IMR-90 (cell line): ENCODE measurements at regions not wholly inside any gene's neighbourhood (a gene's known extent, or its start where the extent isn't known, plus 50 kb on each side); places are given as distances from the start of the nearest gene placed in this dataset.

Experiments used
- ATAC-seq: fragments of 200-7000 bp; cut with Tn5 transposase; 2 replicates; pipeline ENCODE4 v1.9.1; 2020; ENCODE audit warnings: low read depth, mild to moderate bottlenecking, moderate library complexity
- BruUV-seq: library from RNA; stranded (reverse); fragments of 400-500 nt; replicated peaks from 2 replicates; lab custom pipeline; 2021; lab: Mats Ljungman, UMichigan
- CTCF ChIA-PET: fragments of 300-600 bp; formaldehyde crosslinking; extraction: SDS; loops from one replicate; lab custom pipeline; 2021; ENCODE audit warnings: antibody characterized with exemption; lab: Yijun Ruan, JAX
- POLR2A ChIA-PET: fragments of 300-600 bp; sonication (Branson Sonifier 250); formaldehyde crosslinking; loops from one replicate; lab custom pipeline; 2022; ENCODE audit warnings: antibody characterized with exemption; ENCODE audit not compliant: unreplicated experiment; lab: Charles Lee
- DNase-seq: peaks from one replicate; pipeline ENCODE4 v3.0.0; 2013
- H2AFZ ChIP-seq: replicated peaks from 2 replicates; pipeline ENCODE3; 2013; ENCODE audit warnings: low read length, mild to moderate bottlenecking; ENCODE audit not compliant: poor library complexity
- H2AK5ac ChIP-seq: 2 replicates; pipeline ENCODE4 v1.6.1; 2013; ENCODE audit warnings: low read depth, low read length, inconsistent platforms
- H2AK9ac ChIP-seq: replicated peaks from 2 replicates; pipeline ENCODE3; 2013; ENCODE audit warnings: mild to moderate bottlenecking, low read depth, low read length, moderate library complexity; ENCODE audit not compliant: poor library complexity
- H2BK120ac ChIP-seq: 2 replicates; pipeline ENCODE4 v1.6.1; 2013; ENCODE audit warnings: low read depth, low read length, inconsistent platforms
- H2BK15ac ChIP-seq: 3 replicates; pipeline ENCODE4 v1.6.1; 2013; ENCODE audit warnings: low read depth, low read length, inconsistent platforms
- H2BK20ac ChIP-seq: 2 replicates; pipeline ENCODE4 v1.6.1; 2013; ENCODE audit warnings: low read depth, mild to moderate bottlenecking, inconsistent platforms, low read length, moderate library complexity
- H2BK5ac ChIP-seq: 2 replicates; pipeline ENCODE4 v1.6.1; 2013; ENCODE audit warnings: mild to moderate bottlenecking, low read depth, low read length, inconsistent platforms; ENCODE audit not compliant: poor library complexity, severe bottlenecking
- H3K14ac ChIP-seq: replicated peaks from 2 replicates; pipeline ENCODE4 v1.6.1; 2013; ENCODE audit warnings: low read depth, low read length, inconsistent platforms
- H3K18ac ChIP-seq: 2 replicates; pipeline ENCODE4 v1.6.1; 2013; ENCODE audit warnings: low read depth, low read length, control low read depth
- H3K23ac ChIP-seq: 2 replicates; pipeline ENCODE4 v1.6.1; 2013; ENCODE audit warnings: low read depth, low read length, inconsistent platforms
- H3K27ac ChIP-seq: 2 replicates; pipeline ENCODE4 v1.5.1; 2013; ENCODE audit warnings: mild to moderate bottlenecking, control low read depth, low read length; ENCODE audit not compliant: insufficient read depth
- H3K27me3 ChIP-seq: 2 replicates; pipeline ENCODE4 v1.6.1; 2013; ENCODE audit warnings: low read length; ENCODE audit not compliant: control insufficient read depth, insufficient read depth
- H3K36me3 ChIP-seq: 2 replicates; pipeline ENCODE4 v1.6.1; 2013; ENCODE audit warnings: low read length, mixed read lengths; ENCODE audit not compliant: control insufficient read depth, insufficient read depth
- H3K4ac ChIP-seq: 2 replicates; pipeline ENCODE4 v1.6.1; 2013; ENCODE audit warnings: low read depth, low read length, inconsistent platforms
- H3K4me1 ChIP-seq: 2 replicates; pipeline ENCODE4 v1.6.1; 2013; ENCODE audit warnings: low read length, mixed read lengths; ENCODE audit not compliant: control insufficient read depth, insufficient read depth
- H3K4me2 ChIP-seq: 2 replicates; pipeline ENCODE4 v1.6.1; 2013; ENCODE audit warnings: low read depth, mild to moderate bottlenecking, control low read depth, low read length, moderate library complexity
- H3K4me3 ChIP-seq: 2 replicates; pipeline ENCODE4 v1.5.1; 2013; ENCODE audit warnings: low read depth, mild to moderate bottlenecking, control low read depth, low read length, moderate library complexity; ENCODE audit not compliant: insufficient read depth
- H3K56ac ChIP-seq: 2 replicates; pipeline ENCODE4 v1.6.1; 2013; ENCODE audit warnings: low read length, inconsistent platforms; ENCODE audit not compliant: insufficient read depth; ENCODE audit errors: extremely low read depth
- H3K79me1 ChIP-seq, 2 experiments: 2 replicates each; pipeline ENCODE4 v1.6.1; 2013; ENCODE audit warnings: low read length in 2 of 2, inconsistent platforms in 1 of 2, low read depth in 1 of 2
- H3K9ac ChIP-seq: 2 replicates; pipeline ENCODE4 v1.6.1; 2013; ENCODE audit warnings: low read depth, low read length, control low read depth
- H3K9me1 ChIP-seq: 2 replicates; pipeline ENCODE4 v1.6.1; 2013; ENCODE audit warnings: low read length, inconsistent platforms; ENCODE audit not compliant: insufficient read depth
- H3K9me3 ChIP-seq: 2 replicates; pipeline ENCODE4 v1.6.1; 2013; ENCODE audit warnings: low read length; ENCODE audit not compliant: control insufficient read depth, insufficient read depth
- H4K20me1 ChIP-seq: 2 replicates; pipeline ENCODE4 v1.6.1; 2013; ENCODE audit warnings: low read length, inconsistent platforms; ENCODE audit not compliant: insufficient read depth
- H4K5ac ChIP-seq: 2 replicates; pipeline ENCODE4 v1.6.1; 2013; ENCODE audit warnings: mild to moderate bottlenecking, low read depth, low read length, control low read depth
- H4K8ac ChIP-seq, 2 experiments: 2 replicates each; pipeline ENCODE4 v1.6.1; 2013; ENCODE audit warnings: low read depth in 2 of 2, low read length in 2 of 2, control low read depth in 1 of 2, inconsistent platforms in 1 of 2
- H4K91ac ChIP-seq: 2 replicates; pipeline ENCODE4 v1.6.1; 2013; ENCODE audit warnings: low read depth, low read length, inconsistent platforms; ENCODE audit not compliant: insufficient read depth
- BHLHE40 ChIP-seq: fragments of 150-350 bp; IDR thresholded peaks from 2 replicates; pipeline ENCODE4 v1.6.1; 2016; ENCODE audit warnings: mild to moderate bottlenecking, low read depth, low read length
- FOS ChIP-seq: fragments of 150-350 bp; IDR thresholded peaks from 2 replicates; pipeline ENCODE4 v1.6.1; 2016; ENCODE audit warnings: low read depth, low read length
- MAZ ChIP-seq: IDR thresholded peaks from 2 replicates; pipeline ENCODE4 v1.6.1; 2012; ENCODE audit warnings: low read depth, mild to moderate bottlenecking, low read length, improper control_type of control experiment, moderate library complexity, borderline replicate concordance
- MXI1 ChIP-seq: IDR thresholded peaks from 2 replicates; pipeline ENCODE4 v1.6.1; 2012; ENCODE audit warnings: low read depth, mild to moderate bottlenecking, low read length, moderate library complexity, borderline replicate concordance
- NFE2L2 ChIP-seq: fragments of 150-350 bp; IDR thresholded peaks from 2 replicates; pipeline ENCODE4 v1.6.1; 2016; ENCODE audit warnings: low read depth, mild to moderate bottlenecking, low read length
- POLR2A ChIP-seq: IDR thresholded peaks from 2 replicates; pipeline ENCODE4 v1.6.1; 2012; ENCODE audit warnings: mild to moderate bottlenecking, low read depth, low read length
- RAD21 ChIP-seq: IDR thresholded peaks from 2 replicates; pipeline ENCODE4 v1.6.1; 2012; ENCODE audit warnings: low read length, improper control_type of control experiment
- RCOR1 ChIP-seq: IDR thresholded peaks from 2 replicates; pipeline ENCODE4 v1.6.1; 2012; ENCODE audit warnings: mild to moderate bottlenecking, low read length, improper control_type of control experiment; ENCODE audit not compliant: insufficient replicate concordance
- SMC3 ChIP-seq: fragments of 150-350 bp; IDR thresholded peaks from 2 replicates; pipeline ENCODE4 v1.6.1; 2016; ENCODE audit warnings: low read depth, mild to moderate bottlenecking, antibody characterized with exemption, low read length, moderate library complexity
- USF2 ChIP-seq: fragments of 150-350 bp; IDR thresholded peaks from 2 replicates; pipeline ENCODE4 v1.6.1; 2017; ENCODE audit warnings: mild to moderate bottlenecking, antibody characterized with exemption, low read length, low read depth
- WGBS, 2 experiments: methylation state at CpG; one replicate each; pipeline versions ENCODE4 v1.1.5 to v1.1.7; 2013; ENCODE audit warnings: missing lambda C conversion rate in 2 of 2; ENCODE audit not compliant: insufficient read length in 1 of 2; ENCODE audit errors: extremely low coverage in 2 of 2; 5-methylcytosine and 5-hydroxymethylcytosine counted together
- dilution Hi-C: fragments of 300-500 bp; cut with HindIII; formaldehyde crosslinking; loops from one replicate; pipeline ENCODE4 v1.14.3; 2018; ENCODE audit warnings: low sequenced_read_pairs; ENCODE audit not compliant: unreplicated experiment
- in situ Hi-C: fragments of 300-500 bp; cut with MboI; formaldehyde crosslinking; loops from 3 replicates; pipeline ENCODE4 v1.14.3; 2019; ENCODE audit warnings: low sequenced_read_pairs, inconsistent platforms, mixed read lengths
- intact Hi-C: fragments of 100-400 bp; cut with micrococcal nuclease; formaldehyde crosslinking; loops from 2 replicates; pipeline ENCODE4 v1.10.0; 2022
- TF ChIP-seq, protein P1 (sequence below): conservative IDR thresholded peaks from 2 replicates; pipeline ENCODE4 v1.5.1; 2012; ENCODE audit warnings: mild to moderate bottlenecking, low read depth, low read length, improper control_type of control experiment
- TF ChIP-seq, protein P2 (sequence below): fragments of 150-350 bp; IDR thresholded peaks from 2 replicates; pipeline ENCODE4 v1.6.1; 2016; ENCODE audit warnings: low read depth, mild to moderate bottlenecking, low read length, moderate library complexity, borderline replicate concordance

GRCh38 chr5:160929360-160929759 is 77.3 kb upstream of the ATP10B start:
- WGBS, 2 experiments = no CpG with 5 or more reads among the region's 2 CpGs
- no peak for ATAC-seq
- Histone ChIP-seq H4K5ac (no peak overlapping the region), H2AFZ (no peak overlapping the region), H3K9me3 (peaks cover 36% of the 10 kb centered on the region), H3K4me2 (no peak overlapping the region), H3K4me1 (no peaks in the 10 kb centered on the region), H3K56ac (no peak overlapping the region), H3K18ac (no peak overlapping the region), H3K4me3 (no peak overlapping the region), H2BK15ac (no peak overlapping the region), H2AK5ac (no peak overlapping the region), H3K9me1 (no peaks in the 10 kb centered on the region), H3K79me1 (no peaks in the 10 kb centered on the region), H2BK120ac (no peak overlapping the region), H2AK9ac (no peak overlapping the region), H4K8ac (no peak overlapping the region), H4K91ac (no peak overlapping the region), H3K14ac (no peak overlapping the region), H3K27ac (no peak overlapping the region), H3K23ac (no peak overlapping the region), H4K20me1 (no peaks in the 10 kb centered on the region), H2BK20ac (no peak overlapping the region), H3K9ac (no peak overlapping the region), H3K4ac (no peak overlapping the region), H3K27me3 (no peaks in the 10 kb centered on the region), H2BK5ac (no peak overlapping the region), H3K36me3 (no peaks in the 10 kb centered on the region)
- in situ Hi-C loops (no loop called here), dilution Hi-C loops (no loop called here), intact Hi-C loops (no loop called here)
- ChIA-PET CTCF (no interaction called here), POLR2A (no interaction called here)
- DNase-seq = no peak
- TF ChIP-seq BHLHE40 (no peak), NFE2L2 (no peak), RAD21 (no peak), MAZ (no peak), RCOR1 (no peak), POLR2A (no peak), SMC3 (no peak), USF2 (no peak), MXI1 (no peak), FOS (no peak)
- TF ChIP-seq, protein P1, sequence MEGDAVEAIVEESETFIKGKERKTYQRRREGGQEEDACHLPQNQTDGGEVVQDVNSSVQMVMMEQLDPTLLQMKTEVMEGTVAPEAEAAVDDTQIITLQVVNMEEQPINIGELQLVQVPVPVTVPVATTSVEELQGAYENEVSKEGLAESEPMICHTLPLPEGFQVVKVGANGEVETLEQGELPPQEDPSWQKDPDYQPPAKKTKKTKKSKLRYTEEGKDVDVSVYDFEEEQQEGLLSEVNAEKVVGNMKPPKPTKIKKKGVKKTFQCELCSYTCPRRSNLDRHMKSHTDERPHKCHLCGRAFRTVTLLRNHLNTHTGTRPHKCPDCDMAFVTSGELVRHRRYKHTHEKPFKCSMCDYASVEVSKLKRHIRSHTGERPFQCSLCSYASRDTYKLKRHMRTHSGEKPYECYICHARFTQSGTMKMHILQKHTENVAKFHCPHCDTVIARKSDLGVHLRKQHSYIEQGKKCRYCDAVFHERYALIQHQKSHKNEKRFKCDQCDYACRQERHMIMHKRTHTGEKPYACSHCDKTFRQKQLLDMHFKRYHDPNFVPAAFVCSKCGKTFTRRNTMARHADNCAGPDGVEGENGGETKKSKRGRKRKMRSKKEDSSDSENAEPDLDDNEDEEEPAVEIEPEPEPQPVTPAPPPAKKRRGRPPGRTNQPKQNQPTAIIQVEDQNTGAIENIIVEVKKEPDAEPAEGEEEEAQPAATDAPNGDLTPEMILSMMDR = no peak
- TF ChIP-seq, protein P2, sequence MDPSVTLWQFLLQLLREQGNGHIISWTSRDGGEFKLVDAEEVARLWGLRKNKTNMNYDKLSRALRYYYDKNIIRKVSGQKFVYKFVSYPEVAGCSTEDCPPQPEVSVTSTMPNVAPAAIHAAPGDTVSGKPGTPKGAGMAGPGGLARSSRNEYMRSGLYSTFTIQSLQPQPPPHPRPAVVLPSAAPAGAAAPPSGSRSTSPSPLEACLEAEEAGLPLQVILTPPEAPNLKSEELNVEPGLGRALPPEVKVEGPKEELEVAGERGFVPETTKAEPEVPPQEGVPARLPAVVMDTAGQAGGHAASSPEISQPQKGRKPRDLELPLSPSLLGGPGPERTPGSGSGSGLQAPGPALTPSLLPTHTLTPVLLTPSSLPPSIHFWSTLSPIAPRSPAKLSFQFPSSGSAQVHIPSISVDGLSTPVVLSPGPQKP = no peak
- BruUV-seq = no TSS peak
